Hematopoietic multipotent progenitor cell treated with erythropoietin and hydrocortisone succinate and interleukin-3 and kit ligand, for 17 days (in vitro differentiated cells): ENCODE measurements at regions not wholly inside any gene's neighbourhood (a gene's known extent, or its start where the extent isn't known, plus 50 kb on each side); places are given as distances from the start of the nearest gene placed in this dataset.

Source experiments
- DNase-seq: peaks from one replicate; pipeline ENCODE4 v3.0.0-alpha.2; 2015; ENCODE audit warnings: low spot score

DNA sequence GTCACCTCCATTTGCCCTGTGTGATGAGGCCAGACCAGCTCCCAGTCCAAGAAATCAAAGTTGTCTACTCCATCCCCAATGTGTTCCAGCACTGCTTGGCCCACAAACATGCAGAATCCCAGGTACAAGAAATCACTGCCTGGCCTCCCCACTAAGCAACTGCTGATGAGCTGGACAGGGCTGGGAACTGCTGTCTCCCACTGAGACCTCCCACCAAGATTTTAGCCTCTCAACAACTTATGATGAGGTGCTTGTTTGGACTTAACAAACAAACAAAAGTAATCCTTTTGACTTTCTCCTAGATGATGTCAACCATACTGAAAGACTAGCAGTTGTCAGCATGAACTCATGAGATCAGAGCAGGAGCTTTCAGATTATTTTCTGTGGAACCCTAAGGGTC lies 260.1 kb upstream of the UBE2E2 start:
- DNase-seq: no peak

DNA sequence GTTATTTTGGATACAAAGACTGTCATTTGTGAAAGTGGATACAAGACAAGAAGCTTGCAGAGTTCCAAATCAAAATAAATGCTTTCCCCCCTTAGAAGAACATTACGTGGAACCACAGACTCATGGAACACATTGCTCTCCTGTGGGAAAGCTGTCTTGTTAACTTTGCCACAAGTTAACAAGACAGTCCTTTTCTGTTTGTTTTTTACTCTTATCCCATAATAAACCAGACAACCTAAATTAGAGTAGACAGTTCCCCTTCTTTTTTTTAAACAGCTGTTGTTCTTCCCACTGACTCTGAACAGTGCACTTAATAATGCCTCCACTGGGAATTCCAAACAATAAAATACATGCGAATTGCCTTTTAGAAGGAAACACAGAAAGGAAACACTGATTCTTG lies 255.3 kb upstream of the UBE2E2 start:
- DNase-seq: no peak

DNA sequence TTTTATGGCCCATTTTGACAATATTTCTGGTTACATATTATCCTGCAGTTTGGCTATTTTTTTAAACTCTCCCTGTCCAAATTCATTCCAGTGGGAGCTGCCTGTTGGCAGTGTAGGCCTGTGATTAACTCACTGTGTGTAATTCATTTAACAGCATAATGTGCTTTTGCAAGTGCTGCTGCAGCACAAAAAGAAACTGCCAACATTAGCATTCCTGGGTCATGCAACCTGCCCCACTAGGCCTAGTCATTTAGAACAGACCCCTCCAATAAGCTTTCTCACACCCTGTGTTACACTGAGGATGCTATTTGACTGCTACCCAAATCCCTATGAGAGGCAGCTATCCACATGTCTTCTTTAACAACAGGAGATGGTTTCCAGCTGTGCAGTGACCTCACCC lies 251.2 kb upstream of the UBE2E2 start:
- DNase-seq: no peak

DNA sequence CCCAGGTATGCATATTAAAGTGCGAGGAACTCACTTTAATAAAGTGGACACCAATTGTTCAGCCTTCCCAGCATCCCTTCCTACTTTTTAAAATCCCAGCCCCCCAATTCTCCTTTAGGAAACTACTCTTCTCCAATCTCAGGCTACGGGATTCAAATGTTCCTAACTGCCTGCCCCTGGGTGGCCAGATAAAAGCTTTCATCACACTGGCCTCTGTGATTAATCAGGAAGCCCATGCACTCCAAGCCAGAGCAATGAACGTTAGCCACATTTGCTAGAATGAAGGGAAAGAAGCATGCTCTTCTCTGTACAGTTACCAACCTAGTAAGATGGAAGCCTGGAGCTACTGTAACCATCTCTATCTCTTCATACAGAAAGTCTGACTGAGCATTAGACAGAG lies 250.3 kb upstream of the UBE2E2 start:
- DNase-seq: no peak

DNA sequence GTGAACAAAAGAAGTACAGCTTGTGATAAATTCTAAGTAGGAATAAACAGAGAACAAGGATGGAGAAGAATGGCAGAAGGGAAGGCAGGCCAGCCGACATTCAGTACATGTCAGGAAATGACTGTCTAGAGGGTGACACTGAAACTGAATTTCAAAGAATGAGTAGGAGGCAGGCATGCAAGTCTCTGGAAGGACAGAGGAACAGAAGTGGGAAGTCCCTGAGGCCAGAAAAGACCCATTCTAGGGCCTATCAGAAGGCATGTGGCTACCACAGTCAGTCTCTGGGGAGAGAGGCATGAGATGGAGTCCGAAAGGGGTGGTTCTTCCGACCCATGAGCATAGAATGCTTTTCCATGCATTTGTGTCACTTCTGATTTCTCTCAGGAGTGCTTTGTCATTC lies 243.5 kb upstream of the UBE2E2 start:
- no peak for DNase-seq

DNA sequence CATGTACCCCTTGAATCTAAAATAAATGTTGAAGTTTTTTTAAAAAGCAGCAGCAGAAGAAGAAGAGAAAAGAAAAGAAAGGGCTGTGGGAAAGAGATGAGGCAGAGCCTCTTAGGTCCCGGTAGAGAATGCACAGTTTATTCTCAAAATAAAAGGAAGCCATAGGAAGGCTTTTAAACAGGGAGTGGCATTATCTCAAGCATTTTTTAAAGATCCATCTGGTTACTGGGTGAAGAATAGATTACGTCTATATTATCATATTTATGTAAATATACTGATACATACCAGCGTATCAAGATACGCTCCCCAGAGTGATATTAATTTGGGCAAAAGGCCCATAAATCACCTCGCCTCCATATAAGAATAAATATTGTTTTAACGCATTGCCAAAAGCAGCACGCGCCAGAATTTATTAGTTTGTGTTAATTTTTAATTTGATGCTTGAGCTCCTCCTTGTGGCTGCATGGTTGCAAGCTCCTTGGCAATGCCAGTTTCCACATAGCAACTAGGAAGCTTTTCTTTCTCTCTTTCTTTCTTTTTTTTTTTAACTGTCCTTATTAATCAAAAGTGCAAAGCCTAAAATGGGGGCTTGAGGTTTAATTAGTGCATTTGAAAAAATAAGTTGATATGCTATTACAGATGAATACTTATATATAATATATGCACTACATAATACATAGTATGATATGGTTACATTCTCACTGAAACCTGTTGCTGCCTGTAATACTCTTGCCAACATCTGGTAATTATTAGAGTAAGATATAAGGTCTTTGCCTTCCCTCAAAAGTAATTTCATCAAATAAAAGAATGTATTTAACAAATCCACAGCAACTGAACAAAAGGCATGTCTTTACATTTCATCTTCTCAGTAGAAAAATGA lies 242.8 kb upstream of the UBE2E2 start:
- no peak for DNase-seq

DNA sequence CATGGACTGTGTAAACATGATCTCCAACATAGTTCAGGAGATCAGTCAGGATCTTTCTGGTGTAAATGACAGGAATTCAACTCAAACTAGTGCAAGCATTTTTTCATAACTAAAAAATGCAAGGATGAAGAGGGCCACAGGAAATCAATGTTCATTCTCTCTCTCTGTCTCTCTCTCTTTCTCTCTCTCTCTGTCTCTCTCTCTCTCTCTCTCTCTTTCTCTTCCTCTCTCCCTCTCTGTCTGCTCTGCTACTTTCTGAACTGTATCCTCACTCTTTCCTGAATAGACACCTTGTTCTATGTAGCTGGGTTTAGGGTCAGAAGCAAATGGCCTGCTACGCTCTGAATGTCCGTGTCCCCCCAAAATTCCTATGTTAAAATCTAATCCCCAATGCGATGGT lies 240.9 kb upstream of the UBE2E2 start:
- DNase-seq: no peak

DNA sequence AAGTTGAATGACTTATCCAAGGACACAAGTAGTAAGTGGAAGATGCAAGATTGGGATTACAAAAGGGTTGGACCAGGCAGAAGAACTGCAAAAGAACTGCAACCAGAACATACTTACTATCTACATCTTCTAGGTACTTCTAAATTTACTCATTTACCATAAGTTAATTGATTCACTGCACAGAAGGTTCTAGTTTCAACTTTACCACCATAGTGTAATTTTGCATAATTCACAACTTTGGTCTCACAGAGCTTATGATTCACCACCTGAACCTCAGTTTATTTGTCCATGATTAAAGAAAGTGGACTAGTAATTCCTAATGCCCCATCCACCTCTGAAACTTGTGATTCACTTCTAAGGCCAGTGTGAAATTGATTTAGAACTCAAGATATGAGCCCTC lies 236.8 kb upstream of the UBE2E2 start:
- DNase-seq: no peak

DNA sequence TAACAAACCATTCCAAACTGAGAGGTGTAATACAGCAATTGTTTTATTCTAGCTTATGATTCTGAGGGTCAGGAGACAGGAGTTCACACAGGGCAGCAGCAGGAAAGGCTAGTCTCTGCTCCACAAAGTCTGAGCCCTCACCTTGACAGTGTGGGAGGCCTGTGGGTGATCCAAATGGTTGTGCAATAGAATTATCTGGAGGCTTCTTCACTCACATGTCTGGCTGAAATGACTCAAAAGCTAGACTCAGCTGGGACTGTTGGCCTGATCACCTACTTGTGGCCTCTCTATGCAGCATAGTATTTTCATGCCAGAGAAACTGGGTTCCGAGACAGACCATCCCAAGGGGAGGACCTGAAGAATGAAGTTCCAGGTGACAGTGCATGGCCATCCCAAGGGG lies 233.9 kb upstream of the UBE2E2 start:
- DNase-seq: no peak

DNA sequence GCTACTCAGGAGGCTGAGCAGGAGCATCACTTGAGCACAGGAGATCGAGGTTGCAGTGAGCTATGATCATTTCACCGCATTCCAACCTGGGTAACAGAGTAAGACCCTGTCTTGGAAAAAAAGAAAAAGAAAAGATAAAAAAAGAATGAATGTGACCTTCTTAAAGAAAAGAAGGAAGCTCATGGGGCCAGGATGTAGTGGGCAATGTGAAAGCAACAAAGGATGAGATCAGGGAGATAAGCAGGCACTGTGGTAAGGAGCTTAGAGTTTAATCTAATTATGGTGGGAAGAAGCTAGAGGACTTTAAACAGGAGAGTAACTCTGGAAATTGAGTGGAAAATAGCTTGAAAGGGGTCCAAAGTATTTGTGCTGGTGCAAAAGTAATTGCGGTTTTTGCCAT lies 231.6 kb upstream of the UBE2E2 start:
- no peak for DNase-seq

DNA sequence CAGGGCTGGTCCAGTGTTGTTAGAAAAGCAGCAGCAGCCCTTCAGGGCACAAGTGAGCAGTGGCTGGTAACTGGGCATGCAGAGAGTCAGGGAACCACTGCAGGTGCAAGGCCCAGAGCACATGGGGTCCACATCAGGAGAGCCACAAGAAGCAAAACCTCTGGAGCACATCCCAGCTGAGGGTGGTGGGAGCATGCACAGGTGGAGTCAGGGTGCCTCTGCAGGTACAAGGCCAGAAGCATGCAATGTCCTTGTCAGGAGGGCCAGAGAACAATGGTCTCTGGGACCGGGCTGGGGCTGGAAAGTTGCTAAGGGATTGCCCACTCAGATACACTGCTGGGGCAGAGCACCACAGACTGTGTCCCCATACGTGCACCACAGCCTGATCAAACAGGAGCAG lies 226.1 kb upstream of the UBE2E2 start:
- no peak for DNase-seq

DNA sequence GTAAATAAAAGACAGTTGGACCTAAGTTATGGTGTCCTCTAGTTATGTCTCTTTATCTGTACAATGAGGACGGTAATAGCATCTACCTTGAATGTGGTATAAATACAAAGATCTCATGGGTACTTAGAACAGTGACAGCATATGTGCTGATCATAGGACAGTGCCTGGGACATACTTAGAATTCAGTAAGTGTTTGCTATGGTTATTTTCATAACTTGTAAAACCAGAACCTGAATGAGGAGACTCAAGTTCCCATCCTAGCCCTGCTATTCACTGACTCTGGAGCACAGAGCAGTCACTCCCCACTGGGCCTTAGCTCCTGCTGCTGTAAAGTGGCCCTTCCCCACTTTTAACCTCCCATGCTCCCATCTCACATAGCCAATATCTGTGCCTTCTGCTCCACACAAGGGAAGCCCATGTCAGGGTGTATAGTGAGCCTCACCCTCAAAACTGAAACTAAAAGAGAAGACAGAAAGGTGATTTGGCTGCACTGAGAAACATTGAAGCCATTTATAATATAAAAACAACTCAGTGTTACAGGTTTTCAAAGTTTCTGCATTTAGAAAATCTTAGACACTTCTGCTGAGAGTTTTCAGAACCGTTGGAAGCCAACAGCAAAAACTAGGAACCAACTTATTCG lies 225.4 kb upstream of the UBE2E2 start:
- no peak for DNase-seq

DNA sequence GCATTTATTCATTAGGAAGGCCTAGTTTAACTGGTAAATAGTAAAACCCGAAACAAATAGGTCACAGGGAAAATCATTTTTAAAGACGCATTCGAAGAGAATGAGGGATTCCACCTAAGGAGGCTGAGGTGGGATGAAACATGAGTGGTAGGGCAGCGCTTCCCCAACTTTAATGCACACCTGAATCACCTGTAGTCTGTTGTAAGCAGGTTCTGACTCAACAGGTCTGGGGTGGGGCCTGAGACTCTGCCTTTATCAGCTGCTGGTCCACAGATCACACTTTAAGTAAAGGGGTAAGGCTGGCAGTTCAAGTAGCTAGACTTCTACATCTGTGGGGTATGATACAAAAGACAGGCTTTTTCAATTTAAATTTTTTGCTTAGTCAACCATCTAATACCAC lies 223.5 kb upstream of the UBE2E2 start:
- DNase-seq: no peak

DNA sequence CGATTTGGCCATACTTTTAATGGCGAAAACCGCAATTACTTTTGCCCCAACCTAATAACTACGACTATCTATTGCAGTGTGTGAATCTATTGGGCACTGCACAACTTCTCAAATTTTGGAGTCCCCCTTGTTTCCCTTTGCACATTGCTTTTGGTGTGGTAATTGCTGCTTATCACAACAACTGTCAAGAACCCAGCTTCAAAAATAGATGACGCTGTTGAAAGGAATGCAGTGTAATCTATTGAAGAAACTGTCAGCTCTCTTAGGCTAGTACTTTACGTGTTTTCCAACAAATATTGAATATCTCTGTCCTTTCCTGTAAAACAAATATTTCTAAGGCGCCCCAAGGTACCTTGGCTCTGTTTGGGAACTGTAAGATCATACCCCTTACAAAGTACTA lies 222.8 kb upstream of the UBE2E2 start:
- DNase-seq: no peak

DNA sequence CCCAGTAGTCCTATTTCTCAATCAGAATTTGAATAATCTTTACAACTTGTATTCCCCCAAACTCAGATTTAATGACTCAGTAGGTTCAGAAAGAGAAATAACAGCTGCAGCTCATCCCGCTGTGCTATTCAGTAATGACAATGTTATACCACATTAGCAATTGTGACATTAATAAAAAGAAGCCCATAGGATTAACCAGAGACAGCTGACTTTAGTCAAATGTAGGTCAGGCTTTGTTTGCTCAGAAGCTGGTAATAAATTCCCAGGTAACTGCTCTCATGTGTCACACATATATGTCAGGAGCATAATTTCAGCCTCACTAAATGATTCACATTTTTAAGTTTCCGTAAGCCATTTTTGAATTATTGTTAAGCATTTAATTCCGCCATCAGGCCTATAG lies 222.0 kb upstream of the UBE2E2 start:
- DNase-seq: no peak

DNA sequence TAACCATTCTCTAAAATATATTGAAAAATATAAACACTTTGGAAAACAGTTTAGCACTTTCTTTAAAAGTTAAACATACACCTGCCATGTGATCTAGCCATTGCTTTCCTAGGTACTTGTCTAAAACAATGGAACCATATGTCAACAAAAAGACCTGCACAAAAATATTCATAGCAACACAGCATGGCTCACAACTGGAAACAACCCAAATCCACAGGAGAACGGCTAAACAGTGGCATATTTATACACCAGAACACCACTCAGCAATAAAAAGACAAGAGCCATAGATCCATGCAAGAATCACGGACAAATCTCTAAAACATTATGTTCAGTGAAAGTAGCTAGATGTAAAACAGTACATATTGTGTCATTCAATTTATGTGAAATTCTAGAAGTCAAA lies 221.3 kb upstream of the UBE2E2 start:
- no peak for DNase-seq

DNA sequence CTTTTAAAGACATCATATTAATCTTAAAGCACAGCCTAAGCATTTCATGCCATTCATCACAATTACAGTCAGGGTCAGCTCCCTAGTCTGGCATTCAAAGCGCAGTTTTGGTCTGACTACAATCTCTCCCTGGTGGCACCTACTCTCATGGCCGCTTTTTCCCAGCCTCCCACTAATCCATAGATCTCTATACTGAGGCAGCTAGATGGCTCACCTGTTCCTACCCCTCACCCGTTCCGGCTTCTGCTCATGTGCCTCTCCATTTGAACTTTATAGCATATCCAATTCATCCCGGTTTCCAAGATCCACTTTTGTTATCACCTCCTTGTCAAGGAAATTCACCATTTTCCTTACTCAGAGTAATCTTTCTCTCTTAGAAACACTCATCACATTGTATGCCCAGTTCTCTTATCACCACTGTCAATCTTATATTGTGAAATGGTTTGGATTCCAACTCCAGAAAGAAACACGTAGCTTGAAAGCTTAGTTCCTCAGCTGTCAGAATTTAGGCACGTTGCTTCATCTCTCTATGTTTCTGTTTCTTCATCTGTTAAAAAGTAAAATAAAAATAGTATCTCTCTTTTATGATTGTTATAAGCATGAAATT lies 220.0 kb upstream of the UBE2E2 start:
- no peak for DNase-seq

DNA sequence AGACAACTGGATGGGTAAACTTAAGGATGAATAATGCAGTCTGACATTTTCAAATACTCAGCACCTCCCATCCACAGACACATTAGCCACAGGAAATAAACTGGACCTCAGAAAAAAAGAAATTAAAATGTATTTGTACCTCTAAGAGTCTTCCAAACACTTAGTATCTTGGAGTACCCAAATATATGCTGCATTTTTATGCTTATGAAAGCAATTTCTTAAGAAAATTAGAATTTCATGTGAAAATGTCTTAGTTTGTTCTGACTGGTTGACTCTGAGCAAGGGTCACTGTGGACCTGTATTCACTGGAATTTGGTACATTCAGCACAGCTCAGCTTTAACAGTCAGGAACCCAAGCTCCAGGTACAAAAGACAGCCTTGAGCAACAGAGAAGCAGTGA lies 216.2 kb upstream of the UBE2E2 start:
- DNase-seq: no peak

DNA sequence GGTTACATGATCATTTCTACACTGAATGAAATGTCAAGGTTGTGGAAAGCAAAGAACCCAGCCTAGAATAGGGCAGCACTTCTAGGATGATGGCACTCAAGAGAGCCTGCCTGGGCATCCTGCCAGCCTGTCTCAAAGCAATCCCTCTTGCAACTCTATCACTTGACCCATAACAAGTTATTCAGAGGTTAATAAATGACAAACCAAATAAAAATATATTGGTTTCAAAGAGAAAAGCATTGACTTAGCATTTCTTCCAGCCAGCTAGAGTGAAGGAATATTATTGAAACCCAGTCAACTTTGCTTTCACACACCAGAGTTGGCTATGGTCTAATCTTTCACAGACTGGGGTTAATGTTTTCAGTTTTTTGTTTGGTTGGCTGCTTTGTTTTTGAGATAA lies 214.6 kb upstream of the UBE2E2 start:
- DNase-seq: no peak

DNA sequence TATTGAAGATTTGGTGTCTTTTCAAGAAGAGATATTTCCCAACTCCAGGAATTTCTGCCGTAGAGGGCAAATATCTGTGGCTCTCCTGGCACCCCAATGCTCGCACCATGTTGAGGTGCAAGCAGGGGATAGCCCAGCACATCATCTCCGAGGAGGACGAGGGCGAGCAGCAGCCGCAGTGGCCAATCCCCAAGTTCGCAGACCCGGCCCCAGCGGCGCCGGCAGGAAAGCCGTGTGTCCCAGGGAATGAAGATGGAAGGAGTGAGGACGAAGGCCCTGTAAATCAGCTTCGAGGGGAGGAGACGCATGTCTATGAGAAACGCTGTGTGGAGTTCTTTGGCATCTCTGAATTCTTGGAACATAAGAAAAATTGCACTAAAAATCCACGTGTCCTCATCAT lies 213.4 kb upstream of the UBE2E2 start:
- no peak for DNase-seq

DNA sequence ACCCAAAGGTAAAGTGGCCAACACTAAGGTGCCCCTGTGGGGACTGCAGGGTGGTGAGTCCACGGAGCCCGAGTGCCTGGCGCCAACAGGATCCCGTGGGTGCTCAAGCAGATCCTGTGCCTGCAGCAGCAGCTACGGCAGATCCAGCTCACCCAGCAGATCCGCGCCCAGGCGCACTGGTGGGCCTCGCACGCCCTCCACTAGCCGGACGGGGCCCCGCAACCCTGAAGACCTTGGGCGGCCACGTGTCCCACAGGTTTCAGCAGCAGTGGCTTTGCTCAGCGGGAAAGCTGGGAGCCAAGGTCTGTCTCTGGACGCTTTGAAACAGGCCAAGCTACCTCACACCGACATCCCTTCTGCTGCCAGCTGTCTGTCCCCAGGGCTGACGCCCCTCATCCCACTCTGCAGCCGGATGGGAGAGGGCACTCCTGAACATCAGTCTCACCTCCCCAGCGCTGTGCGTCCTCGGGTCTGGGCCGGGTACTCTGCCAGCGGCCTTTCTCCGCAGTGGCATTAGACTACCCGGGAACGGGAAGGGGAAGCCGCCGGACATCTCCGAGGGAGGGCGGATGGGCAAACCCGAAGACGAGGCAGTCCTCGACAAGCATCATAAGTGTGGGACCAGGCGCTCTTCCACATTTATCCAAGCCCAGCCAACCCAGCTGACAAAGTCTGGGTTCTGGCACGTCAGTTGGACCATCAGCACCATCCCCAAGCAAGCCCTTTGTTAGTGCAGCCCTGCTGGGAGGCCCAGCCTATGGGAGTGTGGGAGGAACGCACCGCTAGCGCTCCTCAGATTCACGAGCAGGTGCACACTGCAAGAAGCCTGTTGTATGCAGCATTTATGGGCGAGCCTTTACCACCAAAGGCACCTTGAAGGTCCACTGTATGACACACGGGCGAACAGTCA lies 212.6 kb upstream of the UBE2E2 start:
- no peak for DNase-seq

DNA sequence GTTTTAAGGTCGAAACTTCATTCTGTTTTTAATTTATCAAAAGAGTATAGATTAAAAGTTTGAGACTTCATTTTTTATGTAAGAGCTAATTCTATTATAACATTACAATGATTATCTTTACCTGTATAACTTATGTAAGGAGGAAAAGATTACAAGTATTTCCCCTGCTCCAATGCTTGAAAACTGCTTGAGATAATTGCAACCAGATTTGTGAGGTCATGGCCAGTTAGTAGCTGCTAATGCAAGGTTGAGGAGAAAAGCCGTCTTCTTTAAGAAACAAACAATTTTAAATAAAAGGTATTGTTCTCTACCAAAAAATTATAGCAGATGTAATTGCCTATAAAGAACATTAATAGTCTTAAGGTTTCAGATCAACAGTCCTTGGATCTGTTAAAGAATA lies 208.3 kb upstream of the UBE2E2 start:
- DNase-seq: no peak
